ENCODE measurements at regions not wholly inside any gene's neighbourhood (a gene's known extent, or its start where the extent isn't known, plus 50 kb on each side); places are given as distances from the start of the nearest gene placed in this dataset.

- TF ChIP-seq, protein P1, sequence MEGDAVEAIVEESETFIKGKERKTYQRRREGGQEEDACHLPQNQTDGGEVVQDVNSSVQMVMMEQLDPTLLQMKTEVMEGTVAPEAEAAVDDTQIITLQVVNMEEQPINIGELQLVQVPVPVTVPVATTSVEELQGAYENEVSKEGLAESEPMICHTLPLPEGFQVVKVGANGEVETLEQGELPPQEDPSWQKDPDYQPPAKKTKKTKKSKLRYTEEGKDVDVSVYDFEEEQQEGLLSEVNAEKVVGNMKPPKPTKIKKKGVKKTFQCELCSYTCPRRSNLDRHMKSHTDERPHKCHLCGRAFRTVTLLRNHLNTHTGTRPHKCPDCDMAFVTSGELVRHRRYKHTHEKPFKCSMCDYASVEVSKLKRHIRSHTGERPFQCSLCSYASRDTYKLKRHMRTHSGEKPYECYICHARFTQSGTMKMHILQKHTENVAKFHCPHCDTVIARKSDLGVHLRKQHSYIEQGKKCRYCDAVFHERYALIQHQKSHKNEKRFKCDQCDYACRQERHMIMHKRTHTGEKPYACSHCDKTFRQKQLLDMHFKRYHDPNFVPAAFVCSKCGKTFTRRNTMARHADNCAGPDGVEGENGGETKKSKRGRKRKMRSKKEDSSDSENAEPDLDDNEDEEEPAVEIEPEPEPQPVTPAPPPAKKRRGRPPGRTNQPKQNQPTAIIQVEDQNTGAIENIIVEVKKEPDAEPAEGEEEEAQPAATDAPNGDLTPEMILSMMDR (IDR thresholded peaks at IDR 0.05) = no peak
- TF ChIP-seq POLR2A (IDR thresholded peaks at IDR 0.05) = no peak
These were observed 211.6 kb downstream of the THBS2 start for GRCh38 chr6:169042061-169042460.
